Mesenchymal stem cell (in vitro differentiated cells and primary cell): ENCODE measurements at regions not wholly inside any gene's neighbourhood (a gene's known extent, or its start where the extent isn't known, plus 50 kb on each side); places are given as distances from the start of the nearest gene placed in this dataset.

ENCODE experiments used
- DNase-seq: peaks from one replicate; pipeline ENCODE4 v3.0.0-alpha.2; 2013
- H2AFZ ChIP-seq: one replicate; pipeline ENCODE4 v1.6.1; 2013; ENCODE audit warnings: low read depth, mild to moderate bottlenecking, control low read depth, inconsistent platforms, low read length, moderate library complexity
- H2AK5ac ChIP-seq: 2 replicates; pipeline ENCODE4 v1.6.1; 2013; ENCODE audit warnings: low read length, moderate library complexity, mild to moderate bottlenecking, inconsistent platforms; ENCODE audit not compliant: severe bottlenecking
- H2BK120ac ChIP-seq: one replicate; pipeline ENCODE4 v1.6.1; 2013; ENCODE audit warnings: low read depth, mild to moderate bottlenecking, inconsistent platforms, low read length, moderate library complexity
- H2BK12ac ChIP-seq, 2 experiments: one replicate each; pipeline ENCODE4 v1.6.1; 2013; ENCODE audit warnings: inconsistent platforms in 2 of 2, low read length in 2 of 2, mild to moderate bottlenecking in 2 of 2, moderate library complexity in 2 of 2, control low read depth in 1 of 2
- H2BK15ac ChIP-seq: one replicate; pipeline ENCODE4 v1.6.1; 2013; ENCODE audit warnings: mild to moderate bottlenecking, low read depth, inconsistent platforms; ENCODE audit not compliant: poor library complexity, severe bottlenecking
- H2BK5ac ChIP-seq: 2 replicates; pipeline ENCODE4 v1.6.1; 2013; ENCODE audit warnings: low read depth, mild to moderate bottlenecking, low read length, control low read depth, inconsistent platforms; ENCODE audit not compliant: poor library complexity, severe bottlenecking
- H3K14ac ChIP-seq, 2 experiments: one replicate each; pipeline ENCODE4 v1.6.1; 2013; ENCODE audit warnings: inconsistent platforms in 2 of 2, low read length in 2 of 2, control low read depth in 1 of 2, mild to moderate bottlenecking in 1 of 2, moderate library complexity in 1 of 2
- H3K18ac ChIP-seq, 2 experiments: one replicate each; pipeline ENCODE4 v1.6.1; 2013; ENCODE audit warnings: inconsistent platforms in 2 of 2, low read length in 2 of 2, control low read depth in 1 of 2, low read depth in 1 of 2, mild to moderate bottlenecking in 1 of 2
- H3K23ac ChIP-seq, 2 experiments: one replicate each; pipeline ENCODE4 v1.6.1; 2013; ENCODE audit warnings: inconsistent platforms in 2 of 2, low read length in 2 of 2, mild to moderate bottlenecking in 2 of 2, moderate library complexity in 2 of 2, control low read depth in 1 of 2
- H3K27ac ChIP-seq: 2 replicates; pipeline ENCODE4 v1.5.1; 2013; ENCODE audit warnings: mild to moderate bottlenecking, moderate library complexity, low read length, control low read depth, inconsistent platforms; ENCODE audit not compliant: poor library complexity, severe bottlenecking
- H3K27me3 ChIP-seq, 2 experiments: 2 replicates each; pipeline versions ENCODE4 v1.6.1 to v1.7.0; 2013; ENCODE audit warnings: low read length in 2 of 2, mild to moderate bottlenecking in 2 of 2, moderate library complexity in 2 of 2, control low read depth in 1 of 2, inconsistent platforms in 1 of 2; ENCODE audit not compliant: control insufficient read depth in 1 of 2, insufficient read depth in 1 of 2
- H3K36me3 ChIP-seq, 2 experiments: 2 replicates each; pipeline versions ENCODE4 v1.6.1 to v1.7.0; 2013; ENCODE audit warnings: low read length in 2 of 2, control low read depth in 1 of 2, inconsistent platforms in 1 of 2, low read depth in 1 of 2, mild to moderate bottlenecking in 1 of 2; ENCODE audit not compliant: insufficient read depth in 2 of 2, control insufficient read depth in 1 of 2
- H3K4ac ChIP-seq, 2 experiments: one replicate each; pipeline ENCODE4 v1.6.1; 2013; ENCODE audit warnings: inconsistent platforms in 2 of 2, low read length in 2 of 2, mild to moderate bottlenecking in 2 of 2, moderate library complexity in 2 of 2, control low read depth in 1 of 2, low read depth in 1 of 2
- H3K4me1 ChIP-seq: 2 replicates; pipeline ENCODE4 v1.6.1; 2013; ENCODE audit warnings: low read depth, low read length, control low read depth; ENCODE audit not compliant: control insufficient read depth, insufficient read depth
- H3K4me2 ChIP-seq: 2 replicates; pipeline ENCODE4 v1.6.1; 2013; ENCODE audit warnings: low read length, mild to moderate bottlenecking, inconsistent platforms; ENCODE audit not compliant: poor library complexity, severe bottlenecking
- H3K4me3 ChIP-seq, 2 experiments: 2 replicates each; pipeline versions ENCODE4 v1.5.1 to v1.7.0; 2013; ENCODE audit warnings: low read length in 2 of 2, mild to moderate bottlenecking in 2 of 2, control low read depth in 1 of 2, low read depth in 1 of 2; ENCODE audit not compliant: insufficient read depth in 1 of 2
- H3K79me1 ChIP-seq: replicated peaks from 2 replicates; pipeline ENCODE4 v1.6.1; 2013; ENCODE audit warnings: mild to moderate bottlenecking, control low read depth, low read length, inconsistent platforms; ENCODE audit not compliant: poor library complexity, severe bottlenecking
- H3K9ac ChIP-seq: 2 replicates; pipeline ENCODE4 v1.7.0; 2013; ENCODE audit warnings: mild to moderate bottlenecking, low read length, moderate library complexity
- H3K9me3 ChIP-seq: 2 replicates; pipeline ENCODE4 v1.7.0; 2013; ENCODE audit warnings: mild to moderate bottlenecking, low read length; ENCODE audit not compliant: control insufficient read depth
- H4K8ac ChIP-seq: one replicate; pipeline ENCODE4 v1.6.1; 2013; ENCODE audit warnings: inconsistent platforms, mild to moderate bottlenecking, low read length, moderate library complexity
- H4K91ac ChIP-seq: one replicate; pipeline ENCODE4 v1.6.1; 2013; ENCODE audit warnings: mild to moderate bottlenecking, low read length, inconsistent platforms
- WGBS: methylation state at CpG from one replicate; pipeline ENCODE4 v1.1.7; 2013; ENCODE audit warnings: mixed read lengths; 5-methylcytosine and 5-hydroxymethylcytosine counted together

DNA sequence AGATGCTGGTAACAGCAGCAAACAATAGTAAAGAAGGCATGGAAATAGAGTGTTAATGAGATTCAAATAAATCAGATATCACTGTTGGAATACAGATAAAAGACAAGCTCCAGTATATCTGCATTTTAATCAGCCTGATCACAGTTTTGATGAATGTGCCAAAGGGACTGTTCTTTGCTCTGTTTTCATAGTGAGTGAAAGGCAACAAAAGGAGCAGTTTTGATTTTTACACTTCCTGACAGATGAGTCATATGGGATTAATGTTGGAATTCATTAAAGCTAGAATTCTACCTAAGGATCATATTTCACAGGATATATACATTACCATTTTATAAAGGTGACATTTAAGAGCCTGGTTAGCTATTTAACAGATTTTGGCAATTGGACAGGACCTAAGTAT lies 743.3 kb upstream of the PTPRD start:
- no peak overlapping the region for H2BK120ac ChIP-seq
- no peak overlapping the region for H4K8ac ChIP-seq
- no peak overlapping the region for H2AK5ac ChIP-seq
- no peak overlapping the region for H2BK15ac ChIP-seq
- H3K4ac ChIP-seq, result no peak overlapping the region
- no peak overlapping the region for H4K91ac ChIP-seq
- no peak overlapping the region for H3K23ac ChIP-seq
- no peak overlapping the region for H3K18ac ChIP-seq
- H2AFZ ChIP-seq, result no peak overlapping the region
- H3K27ac ChIP-seq, result no peak overlapping the region
- no peak for DNase-seq
- H3K4me3 ChIP-seq, result no peak overlapping the region
- H3K9me3 ChIP-seq, result no peaks in the 10 kb centered on the region
- no peak overlapping the region for H3K4me2 ChIP-seq
- no peak overlapping the region for H3K14ac ChIP-seq
- no peak overlapping the region for H2BK5ac ChIP-seq
- no peak overlapping the region for H2BK12ac ChIP-seq
- H3K36me3 ChIP-seq, result no peaks in the 10 kb centered on the region
- H3K9ac ChIP-seq, result no peak overlapping the region
- H3K27me3 ChIP-seq, result no peaks in the 10 kb centered on the region
- H3K4me1 ChIP-seq, result no peaks in the 10 kb centered on the region
- no peaks in the 10 kb centered on the region for H3K79me1 ChIP-seq

DNA sequence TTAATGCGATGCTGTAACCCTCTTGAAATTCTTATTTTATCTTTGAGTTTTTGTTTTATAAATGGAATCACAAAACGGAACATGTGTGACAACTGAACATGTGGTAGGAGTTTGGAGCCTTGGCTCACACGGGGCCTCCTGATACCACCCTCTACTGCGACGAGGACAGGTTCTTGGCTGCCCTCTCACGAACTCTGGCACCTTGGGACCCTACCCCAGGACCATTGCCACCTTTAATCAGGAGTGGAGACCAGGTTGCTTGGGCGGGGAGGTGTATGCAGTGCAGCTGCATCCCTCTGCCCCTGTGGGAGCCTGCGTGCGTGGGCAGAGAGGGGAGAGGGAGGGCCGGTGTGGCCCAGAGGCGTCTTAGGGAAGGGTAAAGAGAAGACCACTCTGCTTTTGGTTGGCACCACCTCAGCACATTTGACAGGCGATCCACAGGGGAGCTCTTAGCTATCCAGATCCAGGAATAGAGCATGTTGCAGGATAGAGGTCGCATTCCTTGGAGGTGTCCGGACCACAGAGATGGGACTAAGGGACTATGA lies 753.9 kb upstream of the PTPRD start:
- Histone ChIP-seq H3K23ac (no peak overlapping the region), H3K18ac (no peak overlapping the region), H2AFZ (no peak overlapping the region), H2BK120ac (no peak overlapping the region), H2BK12ac (no peak overlapping the region), H3K4me2 (no peak overlapping the region), H3K36me3 (no peaks in the 10 kb centered on the region), H3K27ac (no peak overlapping the region), H3K79me1 (no peaks in the 10 kb centered on the region), H2BK5ac (no peak overlapping the region), H3K4me3 (no peak overlapping the region), H4K91ac (no peak overlapping the region), H2AK5ac (no peak overlapping the region), H3K27me3 (no peaks in the 10 kb centered on the region), H3K9ac (no peak overlapping the region), H4K8ac (no peak overlapping the region), H2BK15ac (no peak overlapping the region), H3K9me3 (no peaks in the 10 kb centered on the region), H3K14ac (no peak overlapping the region), H3K4ac (no peak overlapping the region), H3K4me1 (no peaks in the 10 kb centered on the region)
- DNase-seq, result no peak
- 86% methylated on average over 13 of the region's 14 CpGs for WGBS

DNA sequence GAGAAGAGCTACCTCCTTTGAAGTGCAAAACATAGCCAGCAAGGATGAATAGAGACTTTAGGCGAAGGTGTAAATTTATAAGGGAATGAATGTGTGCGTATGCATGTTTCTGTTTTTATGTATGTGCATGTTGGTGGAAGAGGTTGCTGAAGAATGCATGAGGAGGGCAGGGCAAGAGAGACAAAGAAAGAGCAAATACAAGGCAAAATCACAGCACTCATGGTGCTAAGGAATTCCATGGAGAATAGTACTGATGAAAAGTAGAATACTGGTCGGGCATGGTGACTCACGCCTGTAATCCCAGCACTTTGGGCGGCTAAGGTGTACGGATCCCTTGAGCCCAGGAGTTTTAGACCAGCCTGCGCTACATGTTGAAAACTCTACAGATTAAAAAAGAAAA lies 762.1 kb upstream of the PTPRD start:
- Histone ChIP-seq H3K27ac (no peak overlapping the region), H2AK5ac (no peak overlapping the region), H3K4me3 (no peak overlapping the region), H3K9ac (no peak overlapping the region), H3K4ac (no peak overlapping the region), H3K79me1 (no peaks in the 10 kb centered on the region), H3K9me3 (peaks cover 6% of the 10 kb centered on the region), H2BK5ac (no peak overlapping the region), H2AFZ (no peak overlapping the region), H4K91ac (no peak overlapping the region), H3K18ac (no peak overlapping the region), H3K23ac (no peak overlapping the region), H3K4me1 (no peaks in the 10 kb centered on the region), H2BK120ac (no peak overlapping the region), H3K36me3 (no peaks in the 10 kb centered on the region), H3K14ac (no peak overlapping the region), H3K4me2 (no peak overlapping the region), H3K27me3 (no peaks in the 10 kb centered on the region), H4K8ac (no peak overlapping the region), H2BK15ac (no peak overlapping the region), H2BK12ac (no peak overlapping the region)
- DNase-seq, result no peak
- WGBS, result 58% methylated on average over 7 of the region's 7 CpGs

DNA sequence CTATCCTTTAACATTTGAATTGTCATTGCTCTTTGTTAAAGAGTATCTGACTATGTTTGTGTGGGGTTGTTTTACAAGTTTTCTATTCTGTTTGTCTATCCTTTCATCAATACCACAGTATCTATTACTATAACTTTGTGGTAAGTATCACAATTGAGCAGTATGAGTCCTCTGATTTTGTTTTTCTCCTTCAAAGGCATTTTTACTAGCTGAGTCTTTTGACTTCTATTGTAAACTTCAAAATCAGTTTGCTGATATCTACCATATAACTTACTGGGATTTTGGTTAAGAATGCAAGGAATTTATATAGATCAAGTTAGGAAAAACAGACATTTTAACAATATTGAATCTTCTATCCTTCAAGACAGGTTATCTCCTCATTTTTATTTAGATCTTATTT lies 789.8 kb upstream of the PTPRD start:
- H3K27ac ChIP-seq, result no peak overlapping the region
- no peaks in the 10 kb centered on the region for H3K36me3 ChIP-seq
- H2AFZ ChIP-seq, result no peak overlapping the region
- peak; percentile 0 for DNase-seq
- H3K9me3 ChIP-seq, result peaks cover 69% of the 10 kb centered on the region
- no peak overlapping the region for H3K23ac ChIP-seq
- H3K9ac ChIP-seq, result no peak overlapping the region
- no peaks in the 10 kb centered on the region for H3K27me3 ChIP-seq
- H3K14ac ChIP-seq, result no peak overlapping the region
- H3K4me1 ChIP-seq, result no peaks in the 10 kb centered on the region
- no peak overlapping the region for H3K4me2 ChIP-seq
- H3K4ac ChIP-seq, result no peak overlapping the region
- no peak overlapping the region for H4K91ac ChIP-seq
- no peak overlapping the region for H2AK5ac ChIP-seq
- no peak overlapping the region for H4K8ac ChIP-seq
- no peak overlapping the region for H2BK120ac ChIP-seq
- no peak overlapping the region for H3K4me3 ChIP-seq
- no peaks in the 10 kb centered on the region for H3K79me1 ChIP-seq
- no peak overlapping the region for H2BK12ac ChIP-seq
- H2BK15ac ChIP-seq, result no peak overlapping the region
- no peak overlapping the region for H3K18ac ChIP-seq
- H2BK5ac ChIP-seq, result no peak overlapping the region
